Frontal cortex (tissue), 4 donors: ENCODE measurements at regions not wholly inside any gene's neighbourhood (a gene's known extent, or its start where the extent isn't known, plus 50 kb on each side); places are given as distances from the start of the nearest gene placed in this dataset. TPM values are rescaled to one million over a fixed set of nuclear protein-coding genes. Genes with fewer than 3 reads are reported as not detected.
"Not testable (repeated sequence)": the region's sequence is repeated elsewhere in the genome, so short reads cannot be mapped to it uniquely, and the experiment has no call there.

Experiments used
- DNase-seq, 2 donors: peaks; one replicate each; pipeline ENCODE4 v3.0.0; 2012; ENCODE audit warnings: low spot score in 2 of 2
- FAIRE-seq: peaks from 2 replicates; lab custom pipeline; 2012; peaks lifted over from hg19 to GRCh38; lab: Jason Lieb, UNC
- small RNA-seq: library from RNA; depleted of rRNA; stranded (forward); fragments of <200 nt; gene quantifications from one replicate; pipeline ENCODE3, GENCODE V24; 2014
- donor health status: control.
- donor health status: control.
- donor health status: control.

- FAIRE-seq = peak; percentile 99
- DNase-seq = not testable (repeated sequence)
Observed at GRCh38 chr21:8695889-8696288, 1825.5 kb upstream of the TPTE start.

GRCh38 chr21:8701297-8701696, 1820.1 kb upstream of the TPTE start:
- not testable (repeated sequence) for FAIRE-seq, DNase-seq

GRCh38 chr21:8705829-8706228, 1815.6 kb upstream of the TPTE start:
- not testable (repeated sequence) for FAIRE-seq, DNase-seq

Small RNAs in the stretch of these regions (small RNA-seq; reads per million reads assigned to genes)
- not detected for gene CR381572.1
